ENCODE measurements at regions not wholly inside any gene's neighbourhood (a gene's known extent, or its start where the extent isn't known, plus 50 kb on each side); places are given as distances from the start of the nearest gene placed in this dataset.
A peak's percentile ranks its signal among the peaks of the same experiment; 100 is the strongest.
"Not testable (repeated sequence)": the region's sequence is repeated elsewhere in the genome, so short reads cannot be mapped to it uniquely, and the experiment has no call there.

GRCh38 chr5:157956271-157956885 is 97.4 kb upstream of the CLINT1 start:
- no peak for DNase-seq

DNA sequence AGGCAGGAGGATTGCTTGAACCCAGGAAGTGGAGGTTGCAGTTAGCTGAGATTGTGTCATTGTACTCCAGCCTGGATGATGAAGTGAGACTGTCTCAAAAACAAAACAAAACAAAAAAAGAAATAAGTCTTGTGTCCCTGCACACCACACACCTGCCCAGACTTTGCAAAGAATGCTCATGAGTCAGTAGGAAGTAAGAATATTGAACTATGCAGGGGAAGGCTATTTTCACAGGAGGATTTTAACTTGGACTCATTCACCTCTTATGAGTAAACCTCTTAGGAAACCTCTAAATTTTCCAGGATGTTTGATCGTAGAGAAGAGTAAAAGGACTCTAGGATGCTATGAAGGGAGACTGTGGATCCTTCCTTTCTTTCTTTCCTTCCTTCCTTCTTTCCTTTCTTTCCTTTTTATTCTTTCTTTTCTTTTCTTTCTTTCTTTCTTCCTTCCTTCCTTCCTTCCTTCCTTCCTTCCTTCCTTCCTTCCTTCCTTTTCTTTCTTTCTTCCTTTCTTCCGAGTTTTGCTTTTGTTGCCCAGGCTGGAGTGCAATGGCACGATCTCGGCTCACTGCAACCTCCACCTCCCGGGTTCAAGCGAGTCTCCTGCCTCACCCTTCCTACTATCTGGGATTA is 96.7 kb upstream of the CLINT1 start:
- no peak for DNase-seq

- DNase-seq: no peak
These were observed 93.4 kb upstream of the CLINT1 start for GRCh38 chr5:157952374-157952685.

GRCh38 chr5:157951673-157952373 is 92.9 kb upstream of the CLINT1 start:
- DNase-seq: no peak

GRCh38 chr5:157949520-157949919 is 90.6 kb upstream of the CLINT1 start:
- no peak for DNase-seq

GRCh38 chr5:157948738-157949410 is 89.9 kb upstream of the CLINT1 start:
- DNase-seq: peak; percentile 88

GRCh38 chr5:157947156-157947555 is 88.2 kb upstream of the CLINT1 start:
- DNase-seq: no peak

- DNase-seq: not testable (repeated sequence)
These were observed 86.9 kb upstream of the CLINT1 start for GRCh38 chr5:157945822-157946221.

- DNase-seq: no peak
These were observed 86.0 kb upstream of the CLINT1 start for GRCh38 chr5:157944938-157945337.

- no peak for DNase-seq
These were observed 85.2 kb upstream of the CLINT1 start for GRCh38 chr5:157944077-157944633.

- DNase-seq: no peak
These were observed 83.7 kb upstream of the CLINT1 start for GRCh38 chr5:157942595-157942994.

- DNase-seq: no peak
These were observed 82.7 kb upstream of the CLINT1 start for GRCh38 chr5:157941616-157942015.

DNA sequence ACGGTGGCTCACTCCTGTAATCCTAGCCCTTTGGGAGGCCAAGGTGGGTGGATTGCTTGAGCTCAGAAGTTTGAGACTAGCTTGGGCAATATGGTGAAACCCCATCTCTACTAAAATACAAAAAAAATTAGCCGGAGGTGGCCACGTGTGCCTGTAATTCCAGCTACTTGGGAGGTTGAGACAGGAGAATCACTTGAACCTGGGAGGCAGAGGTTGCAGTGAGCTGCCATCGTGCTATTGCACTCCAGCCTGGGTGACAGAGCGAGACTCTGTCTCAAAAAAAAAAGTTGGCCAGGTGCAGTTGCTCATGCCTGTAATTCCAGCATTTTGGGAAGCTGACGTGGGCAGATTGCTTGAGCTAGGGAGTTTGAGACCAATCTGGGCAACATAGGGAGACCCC is 79.2 kb upstream of the CLINT1 start:
- not testable (repeated sequence) for DNase-seq

- not testable (repeated sequence) for DNase-seq
These were observed 78.0 kb upstream of the CLINT1 start for GRCh38 chr5:157936776-157937501.

DNA sequence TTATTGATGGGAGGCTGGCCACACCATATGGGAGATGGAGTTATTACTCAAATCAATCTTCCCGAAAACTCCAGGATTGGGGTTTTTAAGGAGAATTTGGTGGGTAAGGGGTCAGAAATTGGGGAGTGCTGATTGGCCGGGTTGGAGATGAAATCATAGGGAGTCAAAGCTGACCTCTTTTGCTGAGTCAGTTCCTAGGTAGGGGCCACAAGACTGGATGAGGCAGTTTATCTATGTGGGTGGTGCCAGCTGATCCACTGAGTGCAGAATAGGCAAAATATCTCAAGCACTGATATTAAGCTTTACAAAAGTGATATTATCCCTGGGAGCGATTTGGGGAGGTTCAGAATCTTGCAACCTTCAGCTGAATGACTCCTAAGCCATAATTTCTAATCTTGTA is 75.7 kb upstream of the CLINT1 start:
- no peak for DNase-seq

- DNase-seq: no peak
These were observed 74.1 kb upstream of the CLINT1 start for GRCh38 chr5:157933005-157933404.

- no peak for DNase-seq
These were observed 71.8 kb upstream of the CLINT1 start for GRCh38 chr5:157930710-157931109.

DNA sequence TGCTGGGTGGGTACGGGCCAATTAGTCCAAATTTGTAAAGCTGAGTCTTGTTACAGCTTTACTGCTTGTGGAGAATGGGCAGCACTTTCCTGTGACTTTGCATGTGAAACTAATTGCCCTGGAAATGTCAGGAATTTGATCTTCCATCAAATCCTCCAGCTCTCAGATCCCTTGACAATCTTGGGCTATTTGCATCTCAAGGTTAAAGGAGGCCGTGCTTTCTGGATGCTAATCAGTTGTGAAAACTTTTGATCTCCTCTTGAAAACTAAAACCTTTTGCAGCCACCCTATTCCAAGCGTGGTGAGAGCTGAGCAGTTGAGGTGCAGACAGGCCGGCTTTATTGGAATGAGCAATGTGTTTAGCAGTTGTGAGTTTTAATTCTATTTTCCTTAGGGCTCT is 68.0 kb upstream of the CLINT1 start:
- no peak for DNase-seq

DNA sequence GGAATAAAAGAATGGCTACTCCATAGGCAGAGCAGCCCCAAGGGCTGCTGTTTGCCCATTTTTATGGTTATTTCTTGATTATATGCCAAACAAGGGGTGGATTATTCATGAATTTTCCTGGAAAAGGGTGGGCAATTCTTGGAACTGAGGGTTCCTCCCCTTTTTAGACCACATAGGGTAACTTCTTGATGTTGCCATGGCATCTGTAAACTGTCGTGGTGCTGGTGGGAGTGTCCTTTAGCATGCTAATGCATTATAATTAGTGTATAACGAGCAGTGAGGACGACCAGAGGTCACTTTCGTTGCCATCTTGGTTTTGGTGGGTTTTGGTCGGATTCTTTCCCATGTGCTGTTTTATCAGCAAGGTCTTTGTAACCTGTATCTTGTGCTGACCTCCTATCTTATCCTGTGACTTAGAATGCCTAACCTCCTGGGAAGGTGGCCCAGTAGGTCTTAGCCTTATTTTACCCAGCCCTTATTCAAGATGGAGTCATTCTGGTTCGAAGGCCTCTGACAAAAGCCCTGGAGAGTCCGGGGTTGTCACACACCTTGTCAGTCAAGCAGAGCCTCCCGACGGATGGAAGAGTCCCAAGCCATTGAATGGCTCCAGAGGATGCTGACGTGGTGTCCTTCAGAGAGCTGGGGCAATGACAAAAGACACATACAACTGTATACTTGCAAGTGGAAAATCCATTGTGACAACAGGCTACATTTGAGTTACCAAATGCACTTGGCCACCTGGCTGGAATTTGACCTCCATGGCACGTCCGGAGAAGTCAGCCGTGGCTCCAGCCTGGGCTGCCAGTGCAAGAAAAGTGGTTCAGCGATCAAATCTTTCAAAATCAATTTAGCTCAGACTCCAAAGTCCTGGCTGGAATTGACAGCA is 67.1 kb upstream of the CLINT1 start:
- no peak for DNase-seq

DNA sequence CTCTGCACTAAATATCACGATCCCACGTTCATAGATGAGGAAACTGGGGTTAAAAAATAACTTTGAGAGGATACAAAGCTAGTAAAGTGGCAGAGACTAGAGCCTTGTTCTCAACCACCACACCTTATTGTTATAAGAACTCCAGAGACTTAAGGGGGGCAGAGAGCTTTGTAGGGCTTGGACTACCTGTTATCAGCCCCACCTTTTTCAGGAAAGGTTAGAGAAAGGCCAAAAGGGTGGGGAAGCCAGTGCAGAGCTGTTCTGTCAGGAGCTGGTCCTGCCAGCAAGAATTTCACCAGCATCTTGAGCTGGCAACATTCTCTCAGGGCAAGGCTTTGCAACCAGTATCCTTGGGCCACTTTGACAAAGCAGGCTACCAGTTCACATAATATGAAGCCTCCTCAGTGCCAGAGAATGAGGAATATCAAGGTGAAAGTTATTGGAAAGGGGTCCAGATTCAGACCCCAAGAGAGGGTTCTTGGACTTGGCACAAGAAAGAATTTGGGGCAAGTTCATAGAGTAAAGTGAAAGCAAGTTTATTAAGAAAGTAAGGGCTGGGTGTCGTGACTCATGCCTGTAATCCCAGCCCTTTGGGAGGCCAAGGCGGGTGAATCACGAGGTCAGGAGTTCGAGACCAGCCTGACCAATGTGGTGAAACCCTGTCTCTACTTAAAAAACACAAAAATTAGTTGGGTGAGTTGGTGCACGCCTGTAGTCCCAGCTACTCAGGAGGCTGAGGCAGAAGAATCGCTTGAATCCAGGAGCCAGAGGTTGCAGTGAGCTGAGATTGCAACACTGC is 66.2 kb upstream of the CLINT1 start:
- DNase-seq: no peak

GRCh38 chr5:157924490-157924889 is 65.5 kb upstream of the CLINT1 start:
- no peak for DNase-seq
